ENCODE measurements at regions not wholly inside any gene's neighbourhood (a gene's known extent, or its start where the extent isn't known, plus 50 kb on each side); places are given as distances from the start of the nearest gene placed in this dataset.

DNA sequence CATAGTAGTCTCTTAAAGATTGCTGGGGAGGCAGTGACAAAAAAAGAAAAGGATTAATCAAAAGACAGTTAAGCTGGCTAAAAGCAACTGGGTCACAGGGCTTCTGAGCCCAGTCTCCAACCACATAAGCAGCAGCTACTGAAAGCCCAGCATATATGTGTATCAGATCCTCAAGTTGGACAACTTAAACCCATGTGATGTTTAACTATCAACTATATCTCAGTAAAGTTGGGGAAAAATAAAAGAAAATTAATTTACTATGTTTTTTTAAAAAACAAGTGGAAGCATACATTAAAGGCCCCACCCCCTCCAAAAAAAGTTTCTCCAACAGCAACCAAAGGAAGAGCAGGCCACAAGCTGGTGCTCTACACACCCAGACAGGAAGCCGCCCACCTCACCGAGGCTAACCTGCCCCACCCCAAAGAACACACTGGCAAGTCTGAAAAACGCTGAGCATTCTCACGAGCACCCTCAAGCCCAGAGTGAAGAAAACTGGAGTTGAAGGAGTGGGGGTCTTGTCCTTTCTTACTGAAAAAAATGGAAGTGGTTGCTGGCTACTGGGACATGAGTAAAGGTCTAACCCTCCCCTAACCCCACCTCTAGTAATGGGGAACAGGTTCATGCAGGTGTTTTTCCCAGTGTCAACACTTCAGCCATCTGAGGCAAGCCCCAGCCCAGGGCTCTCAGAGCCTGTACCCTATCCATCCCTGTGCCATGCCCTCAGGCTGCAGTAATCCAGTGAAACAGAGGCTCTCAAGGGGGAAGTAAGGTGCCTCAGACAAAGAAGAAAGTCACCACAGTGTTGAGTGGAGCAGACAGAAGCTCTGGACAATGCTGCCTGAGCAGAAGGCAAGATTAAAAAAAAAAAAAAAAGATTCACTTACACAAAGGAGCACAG is 106.3 kb downstream of the GYPC start:
- Histone ChIP-seq H3K27ac (no peak overlapping the region), H3K27me3 (no peaks in the 10 kb centered on the region), H3K4me3 (no peak overlapping the region), H3K36me3 (no peaks in the 10 kb centered on the region), H3K4me1 (no peaks in the 10 kb centered on the region), H3K9me3 (no peaks in the 10 kb centered on the region)
- no peak for TF ChIP-seq POLR2AphosphoS5 (IDR thresholded peaks at IDR 0.05)
- no peak for TF ChIP-seq POLR2A (IDR thresholded peaks at IDR 0.05)
- 75% methylated on average over 4 of the region's 4 CpGs for WGBS
- DNase-seq (ENCODE audit: low spot score in 2 of 2): peak; percentile 14 to 26

DNA sequence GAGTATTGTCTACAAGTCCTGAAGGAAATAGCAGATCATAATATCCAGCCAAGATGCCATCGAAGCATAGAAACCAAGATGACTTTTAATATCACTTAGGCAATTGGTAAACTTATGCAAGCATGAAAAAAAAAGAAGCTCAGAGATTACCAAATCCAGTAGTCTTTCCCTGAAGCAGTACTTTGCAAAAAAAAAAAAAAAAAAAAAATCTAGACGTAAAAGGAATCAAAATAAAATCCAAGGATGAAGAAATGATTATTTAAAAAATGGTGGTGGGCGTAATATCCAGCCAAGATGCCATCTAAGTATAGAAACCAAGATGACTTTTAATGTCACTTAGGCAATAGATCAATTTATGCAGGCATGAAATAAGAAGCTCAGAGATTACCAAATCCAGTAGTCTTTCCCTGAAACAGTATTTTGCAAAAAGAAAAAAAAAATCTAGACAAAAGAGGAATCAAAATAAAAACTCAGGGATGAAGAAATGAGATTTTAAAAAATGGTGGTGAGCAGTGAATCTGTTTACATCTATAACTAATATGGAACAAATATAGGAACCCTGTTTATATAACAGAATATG is 108.8 kb downstream of the GYPC start:
- Histone ChIP-seq H3K9me3 (no peaks in the 10 kb centered on the region), H3K4me3 (no peak overlapping the region), H3K27me3 (no peaks in the 10 kb centered on the region), H3K27ac (no peak overlapping the region), H3K36me3 (no peaks in the 10 kb centered on the region), H3K4me1 (no peaks in the 10 kb centered on the region)
- TF ChIP-seq CTCF (IDR thresholded peaks at IDR 0.05) (no peak), EP300 (IDR thresholded peaks at IDR 0.05) (no peak), POLR2AphosphoS5 (IDR thresholded peaks at IDR 0.05) (no peak), POLR2A (IDR thresholded peaks at IDR 0.05) (no peak)
- DNase-seq (ENCODE audit: low spot score in 2 of 2): no peak
- 73% methylated on average over 3 of the region's 3 CpGs for WGBS

DNA sequence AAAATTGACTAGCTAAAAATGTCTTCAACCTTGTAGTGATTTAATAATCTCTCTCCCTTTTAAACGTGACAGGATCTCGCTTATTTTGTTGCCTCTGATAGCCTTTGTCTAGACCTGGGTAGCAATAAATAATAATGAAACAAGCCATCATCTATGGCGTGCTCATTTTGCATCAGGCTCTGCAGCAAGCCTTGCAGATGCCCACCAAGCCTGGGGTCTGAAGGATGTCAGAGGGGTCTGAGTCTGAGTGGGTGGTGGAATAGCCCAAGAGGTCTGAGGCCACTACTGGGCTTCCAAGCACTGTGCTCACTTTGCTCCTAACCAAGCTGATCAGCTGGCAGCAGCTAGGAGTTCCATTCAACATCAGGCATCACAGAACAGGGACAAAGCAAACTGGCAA is 109.4 kb downstream of the GYPC start:
- Histone ChIP-seq H3K27me3 (no peaks in the 10 kb centered on the region), H3K4me1 (no peaks in the 10 kb centered on the region), H3K36me3 (no peaks in the 10 kb centered on the region), H3K27ac (no peak overlapping the region), H3K9me3 (no peaks in the 10 kb centered on the region), H3K4me3 (no peak overlapping the region)
- DNase-seq (ENCODE audit: low spot score in 2 of 2): peak; percentile 18 to 60
- 66% methylated on average over 3 of the region's 3 CpGs for WGBS
- TF ChIP-seq EP300 (IDR thresholded peaks at IDR 0.05) (no peak), POLR2A (IDR thresholded peaks at IDR 0.05) (no peak), POLR2AphosphoS5 (IDR thresholded peaks at IDR 0.05) (no peak), CTCF (IDR thresholded peaks at IDR 0.05) (no peak)

- H3K4me3 ChIP-seq: no peak overlapping the region
- no peaks in the 10 kb centered on the region for H3K9me3 ChIP-seq
- TF ChIP-seq POLR2AphosphoS5 (IDR thresholded peaks at IDR 0.05): no peak
- no peak for TF ChIP-seq POLR2A (IDR thresholded peaks at IDR 0.05)
- TF ChIP-seq CTCF (IDR thresholded peaks at IDR 0.05): no peak
- no peak for TF ChIP-seq EP300 (IDR thresholded peaks at IDR 0.05)
- H3K27ac ChIP-seq: no peak overlapping the region
- H3K27me3 ChIP-seq: no peaks in the 10 kb centered on the region
- WGBS: 77% methylated on average over 6 of the region's 7 CpGs
- no peaks in the 10 kb centered on the region for H3K36me3 ChIP-seq
- peak; percentile 8 to 18 for DNase-seq (ENCODE audit: low spot score in 2 of 2)
- no peaks in the 10 kb centered on the region for H3K4me1 ChIP-seq
These were observed 110.5 kb downstream of the GYPC start for GRCh38 chr2:126766295-126766968.

DNA sequence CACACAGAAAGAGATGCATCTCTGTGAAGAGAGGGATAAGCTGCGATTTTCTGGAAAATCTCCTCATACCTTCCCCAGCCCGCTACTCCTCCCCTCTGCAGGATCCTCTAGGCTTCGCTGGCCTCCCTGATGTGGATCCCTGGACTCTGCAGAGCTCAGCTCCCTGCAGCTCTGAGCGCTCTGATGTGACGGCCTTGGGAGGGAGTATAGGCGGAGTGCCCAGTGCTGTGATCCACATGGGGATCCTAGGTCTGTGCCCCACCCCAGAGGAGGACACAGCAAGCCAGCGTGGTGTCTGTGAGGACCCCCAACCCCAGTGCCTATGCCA is 111.0 kb downstream of the GYPC start:
- no peaks in the 10 kb centered on the region for H3K9me3 ChIP-seq
- DNase-seq (ENCODE audit: low spot score in 2 of 2): peak; percentile 19 to 43
- no peaks in the 10 kb centered on the region for H3K4me1 ChIP-seq
- H3K27ac ChIP-seq: no peak overlapping the region
- WGBS: 92% methylated on average over 4 of the region's 7 CpGs
- TF ChIP-seq POLR2A (IDR thresholded peaks at IDR 0.05): no peak
- TF ChIP-seq CTCF (IDR thresholded peaks at IDR 0.05): no peak
- TF ChIP-seq EP300 (IDR thresholded peaks at IDR 0.05): no peak
- TF ChIP-seq POLR2AphosphoS5 (IDR thresholded peaks at IDR 0.05): no peak
- no peak overlapping the region for H3K4me3 ChIP-seq
- H3K36me3 ChIP-seq: no peaks in the 10 kb centered on the region
- no peaks in the 10 kb centered on the region for H3K27me3 ChIP-seq

Data from suprapubic skin (tissue), 4 donors.